Thyroid gland (tissue), 4 donors: ENCODE measurements at regions not wholly inside any gene's neighbourhood (a gene's known extent, or its start where the extent isn't known, plus 50 kb on each side); places are given as distances from the start of the nearest gene placed in this dataset.

Experiments
- DNase-seq, 2 donors: peaks; one replicate each; pipeline ENCODE4 v3.0.0-alpha.2; 2019
- H3K27ac ChIP-seq, 3 donors: fragments of 200-600 bp; sonication (generic); 1 replicate in 2 of 3; 2 replicates in 1 of 3; pipeline ENCODE4 v1.5.1; 2016 to 2019; ENCODE audit warnings: mild to moderate bottlenecking in 1 of 3, moderate library complexity in 1 of 3
- H3K27me3 ChIP-seq: fragments of 200-600 bp; sonication (generic); one replicate; pipeline ENCODE4 v1.5.1; 2019
- H3K36me3 ChIP-seq, 2 donors: fragments of 200-600 bp; sonication (generic); one replicate each; pipeline ENCODE4 v1.5.1; 2016 to 2019
- H3K4me1 ChIP-seq, 2 donors: fragments of 200-600 bp; sonication (generic); one replicate each; pipeline ENCODE4 v1.5.1; 2017 to 2019
- H3K4me3 ChIP-seq, 3 donors: fragments of 200-600 bp; sonication (generic); replicated peaks in 1 of 3; 1 replicate in 2 of 3; 2 replicates in 1 of 3; pipeline ENCODE4 v1.5.1; 2016; ENCODE audit warnings: mild to moderate bottlenecking in 1 of 3
- H3K9me3 ChIP-seq: fragments of 200-600 bp; sonication (generic); one replicate; pipeline ENCODE4 v1.5.1; 2017
- CTCF ChIP-seq, 6 experiments: fragments of 200-600 bp in 3 of 6; fragments of 450-650 bp in 3 of 6; sonication (generic) in 3 of 6; IDR thresholded peaks; one replicate each; pipeline ENCODE4 v1.5.1; 2016 to 2019; ENCODE audit warnings: antibody characterized with exemption in 6 of 6, mild to moderate bottlenecking in 2 of 6, inconsistent platforms in 1 of 6, moderate library complexity in 1 of 6
- POLR2A ChIP-seq, 2 donors: fragments of 450-650 bp; IDR thresholded peaks; one replicate each; pipeline ENCODE4 v1.6.1; 2017; ENCODE audit warnings: antibody characterized with exemption in 2 of 2, mild to moderate bottlenecking in 2 of 2, moderate library complexity in 1 of 2
- WGBS, 2 donors: methylation state at CpG; one replicate each; pipeline ENCODE4 v1.1.5; 2017; 5-methylcytosine and 5-hydroxymethylcytosine counted together
- intact Hi-C: fragments of 100-400 bp; cut with DNase I; formaldehyde crosslinking; loops from one replicate; pipeline ENCODE4 v1.15.1; 2023

GRCh38 chr5:74332006-74332405 is 308.5 kb downstream of the ENC1 start:
- 93 to 97% methylated on average over 7 of the region's 7 CpGs for WGBS, 2 donors

GRCh38 chr5:74328221-74328630 is 312.3 kb downstream of the ENC1 start:
- TF ChIP-seq POLR2A (IDR thresholded peaks at IDR 0.05) = no peak
- TF ChIP-seq CTCF (IDR thresholded peaks at IDR 0.05) = no peak
- Histone ChIP-seq H3K9me3 (no peaks in the 10 kb centered on the region), H3K27ac (no peak overlapping the region), H3K36me3 (no peaks in the 10 kb centered on the region), H3K27me3 (no peaks in the 10 kb centered on the region), H3K4me1 (peaks cover 6 to 13% of the 10 kb centered on the region in 2 donors), H3K4me3 (no peak overlapping the region)
- intact Hi-C loops = no loop called here
- 93 to 97% methylated on average over 1 of the region's 1 CpG for WGBS, 2 donors
- no peak for DNase-seq

More at GRCh38 chr5:74332006-74332405, 308.5 kb downstream of the ENC1 start:
- TF ChIP-seq CTCF (IDR thresholded peaks at IDR 0.05) (no peak), POLR2A (IDR thresholded peaks at IDR 0.05) (no peak)
- DNase-seq = no peak
- peaks cover under 1 to 5% of the 10 kb centered on the region in 2 donors for H3K4me1 ChIP-seq
- no peaks in the 10 kb centered on the region for H3K27me3 ChIP-seq
- H3K9me3 ChIP-seq = no peaks in the 10 kb centered on the region
- H3K4me3 ChIP-seq = no peak overlapping the region
- no peaks in the 10 kb centered on the region for H3K36me3 ChIP-seq
- intact Hi-C loops = no loop called here
- H3K27ac ChIP-seq = no peak overlapping the region

GRCh38 chr5:74327339-74327685 is 313.2 kb downstream of the ENC1 start:
- Histone ChIP-seq H3K36me3 (no peaks in the 10 kb centered on the region), H3K4me1 (peaks cover 6 to 13% of the 10 kb centered on the region in 2 donors), H3K27me3 (no peaks in the 10 kb centered on the region), H3K27ac (no peak overlapping the region), H3K4me3 (no peak overlapping the region), H3K9me3 (no peaks in the 10 kb centered on the region)
- WGBS, 2 donors = 86% methylated on average over 2 of the region's 2 CpGs
- intact Hi-C loops = no loop called here
- DNase-seq = no peak
- TF ChIP-seq POLR2A (IDR thresholded peaks at IDR 0.05) (no peak), CTCF (IDR thresholded peaks at IDR 0.05) (no peak)

- H3K27ac ChIP-seq = no peak overlapping the region
- 52 to 60% methylated on average over 6 of the region's 6 CpGs for WGBS, 2 donors
- peak; percentile 45 to 49 for DNase-seq
- intact Hi-C loops = no loop called here
- H3K27me3 ChIP-seq = no peaks in the 10 kb centered on the region
- TF ChIP-seq CTCF (IDR thresholded peaks at IDR 0.05) (no peak), POLR2A (IDR thresholded peaks at IDR 0.05) (no peak)
- H3K4me3 ChIP-seq = no peak overlapping the region
- H3K9me3 ChIP-seq = no peaks in the 10 kb centered on the region
- H3K36me3 ChIP-seq = no peaks in the 10 kb centered on the region
- peaks cover 6 to 13% of the 10 kb centered on the region in 2 donors for H3K4me1 ChIP-seq
Measured at GRCh38 chr5:74326571-74327338, 313.8 kb downstream of the ENC1 start.

GRCh38 chr5:74325866-74326265 is 314.7 kb downstream of the ENC1 start:
- Histone ChIP-seq H3K4me1 (peaks cover 6 to 13% of the 10 kb centered on the region in 2 donors), H3K36me3 (no peaks in the 10 kb centered on the region), H3K4me3 (no peak overlapping the region), H3K27ac (no peak overlapping the region), H3K27me3 (no peaks in the 10 kb centered on the region), H3K9me3 (no peaks in the 10 kb centered on the region)
- no peak for DNase-seq
- WGBS, 2 donors = 92 to 98% methylated on average over 2 of the region's 2 CpGs
- no peak for TF ChIP-seq CTCF (IDR thresholded peaks at IDR 0.05)
- no peak for TF ChIP-seq POLR2A (IDR thresholded peaks at IDR 0.05)
- intact Hi-C loops = no loop called here
